IMR-90 (cell line): ENCODE measurements at regions not wholly inside any gene's neighbourhood (a gene's known extent, or its start where the extent isn't known, plus 50 kb on each side); places are given as distances from the start of the nearest gene placed in this dataset.

Experiments
- ATAC-seq: fragments of 200-7000 bp; cut with Tn5 transposase; 2 replicates; pipeline ENCODE4 v1.9.1; 2020; ENCODE audit warnings: low read depth, mild to moderate bottlenecking, moderate library complexity
- BruUV-seq: library from RNA; stranded (reverse); fragments of 400-500 nt; replicated peaks from 2 replicates; lab custom pipeline; 2021; lab: Mats Ljungman, UMichigan
- CTCF ChIA-PET: fragments of 300-600 bp; formaldehyde crosslinking; extraction: SDS; loops from one replicate; lab custom pipeline; 2021; ENCODE audit warnings: antibody characterized with exemption; lab: Yijun Ruan, JAX
- POLR2A ChIA-PET: fragments of 300-600 bp; sonication (Branson Sonifier 250); formaldehyde crosslinking; loops from one replicate; lab custom pipeline; 2022; ENCODE audit warnings: antibody characterized with exemption; ENCODE audit not compliant: unreplicated experiment; lab: Charles Lee
- DNase-seq: peaks from one replicate; pipeline ENCODE4 v3.0.0; 2013
- H2AFZ ChIP-seq: replicated peaks from 2 replicates; pipeline ENCODE3; 2013; ENCODE audit warnings: low read length, mild to moderate bottlenecking; ENCODE audit not compliant: poor library complexity
- H2AK5ac ChIP-seq: 2 replicates; pipeline ENCODE4 v1.6.1; 2013; ENCODE audit warnings: low read depth, low read length, inconsistent platforms
- H2AK9ac ChIP-seq: replicated peaks from 2 replicates; pipeline ENCODE3; 2013; ENCODE audit warnings: mild to moderate bottlenecking, low read depth, low read length, moderate library complexity; ENCODE audit not compliant: poor library complexity
- H2BK120ac ChIP-seq: 2 replicates; pipeline ENCODE4 v1.6.1; 2013; ENCODE audit warnings: low read depth, low read length, inconsistent platforms
- H2BK15ac ChIP-seq: 3 replicates; pipeline ENCODE4 v1.6.1; 2013; ENCODE audit warnings: low read depth, low read length, inconsistent platforms
- H2BK20ac ChIP-seq: 2 replicates; pipeline ENCODE4 v1.6.1; 2013; ENCODE audit warnings: low read depth, mild to moderate bottlenecking, inconsistent platforms, low read length, moderate library complexity
- H2BK5ac ChIP-seq: 2 replicates; pipeline ENCODE4 v1.6.1; 2013; ENCODE audit warnings: mild to moderate bottlenecking, low read depth, low read length, inconsistent platforms; ENCODE audit not compliant: poor library complexity, severe bottlenecking
- H3K14ac ChIP-seq: replicated peaks from 2 replicates; pipeline ENCODE4 v1.6.1; 2013; ENCODE audit warnings: low read depth, low read length, inconsistent platforms
- H3K18ac ChIP-seq: 2 replicates; pipeline ENCODE4 v1.6.1; 2013; ENCODE audit warnings: low read depth, low read length, control low read depth
- H3K23ac ChIP-seq: 2 replicates; pipeline ENCODE4 v1.6.1; 2013; ENCODE audit warnings: low read depth, low read length, inconsistent platforms
- H3K27ac ChIP-seq: 2 replicates; pipeline ENCODE4 v1.5.1; 2013; ENCODE audit warnings: mild to moderate bottlenecking, control low read depth, low read length; ENCODE audit not compliant: insufficient read depth
- H3K27me3 ChIP-seq: 2 replicates; pipeline ENCODE4 v1.6.1; 2013; ENCODE audit warnings: low read length; ENCODE audit not compliant: control insufficient read depth, insufficient read depth
- H3K36me3 ChIP-seq: 2 replicates; pipeline ENCODE4 v1.6.1; 2013; ENCODE audit warnings: low read length, mixed read lengths; ENCODE audit not compliant: control insufficient read depth, insufficient read depth
- H3K4ac ChIP-seq: 2 replicates; pipeline ENCODE4 v1.6.1; 2013; ENCODE audit warnings: low read depth, low read length, inconsistent platforms
- H3K4me1 ChIP-seq: 2 replicates; pipeline ENCODE4 v1.6.1; 2013; ENCODE audit warnings: low read length, mixed read lengths; ENCODE audit not compliant: control insufficient read depth, insufficient read depth
- H3K4me2 ChIP-seq: 2 replicates; pipeline ENCODE4 v1.6.1; 2013; ENCODE audit warnings: low read depth, mild to moderate bottlenecking, control low read depth, low read length, moderate library complexity
- H3K4me3 ChIP-seq: 2 replicates; pipeline ENCODE4 v1.5.1; 2013; ENCODE audit warnings: low read depth, mild to moderate bottlenecking, control low read depth, low read length, moderate library complexity; ENCODE audit not compliant: insufficient read depth
- H3K56ac ChIP-seq: 2 replicates; pipeline ENCODE4 v1.6.1; 2013; ENCODE audit warnings: low read length, inconsistent platforms; ENCODE audit not compliant: insufficient read depth; ENCODE audit errors: extremely low read depth
- H3K79me1 ChIP-seq, 2 experiments: 2 replicates each; pipeline ENCODE4 v1.6.1; 2013; ENCODE audit warnings: low read length in 2 of 2, inconsistent platforms in 1 of 2, low read depth in 1 of 2
- H3K9ac ChIP-seq: 2 replicates; pipeline ENCODE4 v1.6.1; 2013; ENCODE audit warnings: low read depth, low read length, control low read depth
- H3K9me1 ChIP-seq: 2 replicates; pipeline ENCODE4 v1.6.1; 2013; ENCODE audit warnings: low read length, inconsistent platforms; ENCODE audit not compliant: insufficient read depth
- H3K9me3 ChIP-seq: 2 replicates; pipeline ENCODE4 v1.6.1; 2013; ENCODE audit warnings: low read length; ENCODE audit not compliant: control insufficient read depth, insufficient read depth
- H4K20me1 ChIP-seq: 2 replicates; pipeline ENCODE4 v1.6.1; 2013; ENCODE audit warnings: low read length, inconsistent platforms; ENCODE audit not compliant: insufficient read depth
- H4K5ac ChIP-seq: 2 replicates; pipeline ENCODE4 v1.6.1; 2013; ENCODE audit warnings: mild to moderate bottlenecking, low read depth, low read length, control low read depth
- H4K8ac ChIP-seq, 2 experiments: 2 replicates each; pipeline ENCODE4 v1.6.1; 2013; ENCODE audit warnings: low read depth in 2 of 2, low read length in 2 of 2, control low read depth in 1 of 2, inconsistent platforms in 1 of 2
- H4K91ac ChIP-seq: 2 replicates; pipeline ENCODE4 v1.6.1; 2013; ENCODE audit warnings: low read depth, low read length, inconsistent platforms; ENCODE audit not compliant: insufficient read depth
- BHLHE40 ChIP-seq: fragments of 150-350 bp; IDR thresholded peaks from 2 replicates; pipeline ENCODE4 v1.6.1; 2016; ENCODE audit warnings: mild to moderate bottlenecking, low read depth, low read length
- CEBPB ChIP-seq: IDR thresholded peaks from 2 replicates; pipeline ENCODE4 v1.6.1; 2012; ENCODE audit warnings: low read depth, low read length, improper control_type of control experiment
- CHD1 ChIP-seq: IDR thresholded peaks from 2 replicates; pipeline ENCODE4 v1.6.1; 2012; ENCODE audit warnings: low read depth, low read length, improper control_type of control experiment
- CTCF ChIP-seq: conservative IDR thresholded peaks from 2 replicates; pipeline ENCODE4 v1.5.1; 2012; ENCODE audit warnings: mild to moderate bottlenecking, low read depth, low read length, improper control_type of control experiment
- ELK1 ChIP-seq: fragments of 150-350 bp; IDR thresholded peaks from 2 replicates; pipeline ENCODE4 v1.6.1; 2016; ENCODE audit warnings: low read depth, mild to moderate bottlenecking, low read length, moderate library complexity, borderline replicate concordance
- FOS ChIP-seq: fragments of 150-350 bp; IDR thresholded peaks from 2 replicates; pipeline ENCODE4 v1.6.1; 2016; ENCODE audit warnings: low read depth, low read length
- MAFK ChIP-seq: IDR thresholded peaks from 2 replicates; pipeline ENCODE4 v1.6.1; 2012; ENCODE audit warnings: low read depth, low read length, improper control_type of control experiment
- MAZ ChIP-seq: IDR thresholded peaks from 2 replicates; pipeline ENCODE4 v1.6.1; 2012; ENCODE audit warnings: low read depth, mild to moderate bottlenecking, low read length, improper control_type of control experiment, moderate library complexity, borderline replicate concordance
- MXI1 ChIP-seq: IDR thresholded peaks from 2 replicates; pipeline ENCODE4 v1.6.1; 2012; ENCODE audit warnings: low read depth, mild to moderate bottlenecking, low read length, moderate library complexity, borderline replicate concordance
- NFE2L2 ChIP-seq: fragments of 150-350 bp; IDR thresholded peaks from 2 replicates; pipeline ENCODE4 v1.6.1; 2016; ENCODE audit warnings: low read depth, mild to moderate bottlenecking, low read length
- POLR2A ChIP-seq: IDR thresholded peaks from 2 replicates; pipeline ENCODE4 v1.6.1; 2012; ENCODE audit warnings: mild to moderate bottlenecking, low read depth, low read length
- RAD21 ChIP-seq: IDR thresholded peaks from 2 replicates; pipeline ENCODE4 v1.6.1; 2012; ENCODE audit warnings: low read length, improper control_type of control experiment
- RCOR1 ChIP-seq: IDR thresholded peaks from 2 replicates; pipeline ENCODE4 v1.6.1; 2012; ENCODE audit warnings: mild to moderate bottlenecking, low read length, improper control_type of control experiment; ENCODE audit not compliant: insufficient replicate concordance
- RFX5 ChIP-seq: IDR thresholded peaks from 2 replicates; pipeline ENCODE4 v1.8.0; 2012; ENCODE audit warnings: low read depth, mild to moderate bottlenecking, low read length, moderate library complexity
- SMC3 ChIP-seq: fragments of 150-350 bp; IDR thresholded peaks from 2 replicates; pipeline ENCODE4 v1.6.1; 2016; ENCODE audit warnings: low read depth, mild to moderate bottlenecking, antibody characterized with exemption, low read length, moderate library complexity
- USF2 ChIP-seq: fragments of 150-350 bp; IDR thresholded peaks from 2 replicates; pipeline ENCODE4 v1.6.1; 2017; ENCODE audit warnings: mild to moderate bottlenecking, antibody characterized with exemption, low read length, low read depth
- WGBS, 2 experiments: methylation state at CpG; one replicate each; pipeline versions ENCODE4 v1.1.5 to v1.1.7; 2013; ENCODE audit warnings: missing lambda C conversion rate in 2 of 2; ENCODE audit not compliant: insufficient read length in 1 of 2; ENCODE audit errors: extremely low coverage in 2 of 2; 5-methylcytosine and 5-hydroxymethylcytosine counted together
- dilution Hi-C: fragments of 300-500 bp; cut with HindIII; formaldehyde crosslinking; loops from one replicate; pipeline ENCODE4 v1.14.3; 2018; ENCODE audit warnings: low sequenced_read_pairs; ENCODE audit not compliant: unreplicated experiment
- in situ Hi-C: fragments of 300-500 bp; cut with MboI; formaldehyde crosslinking; loops from 3 replicates; pipeline ENCODE4 v1.14.3; 2019; ENCODE audit warnings: low sequenced_read_pairs, inconsistent platforms, mixed read lengths
- intact Hi-C: fragments of 100-400 bp; cut with micrococcal nuclease; formaldehyde crosslinking; loops from 2 replicates; pipeline ENCODE4 v1.10.0; 2022

- intact Hi-C loops (no loop called here), dilution Hi-C loops (no loop called here), in situ Hi-C loops (no loop called here)
- Histone ChIP-seq H3K56ac (no peak overlapping the region), H4K91ac (no peak overlapping the region), H3K27me3 (no peaks in the 10 kb centered on the region), H3K79me1 (no peaks in the 10 kb centered on the region), H4K8ac (no peak overlapping the region), H3K23ac (no peak overlapping the region), H2BK5ac (no peak overlapping the region), H3K36me3 (no peaks in the 10 kb centered on the region), H3K4me2 (no peak overlapping the region), H2AFZ (no peak overlapping the region), H3K27ac (no peak overlapping the region), H3K4me1 (peaks cover 4% of the 10 kb centered on the region; the same call in 1 of the 2 replicates), H3K9ac (no peak overlapping the region), H3K18ac (no peak overlapping the region), H2AK5ac (no peak overlapping the region), H4K5ac (no peak overlapping the region), H2BK120ac (no peak overlapping the region), H3K14ac (no peak overlapping the region; the same call in 1 of the 2 replicates), H3K9me1 (peaks cover 3% of the 10 kb centered on the region; the same call in 1 of the 2 replicates), H2BK20ac (no peak overlapping the region), H4K20me1 (no peaks in the 10 kb centered on the region), H2AK9ac (no peak overlapping the region), H3K9me3 (no peaks in the 10 kb centered on the region), H3K4me3 (no peak overlapping the region), H2BK15ac (no peak overlapping the region), H3K4ac (no peak overlapping the region)
- TF ChIP-seq RFX5 (no peak), USF2 (no peak), RCOR1 (no peak), CHD1 (no peak), MAZ (no peak), BHLHE40 (no peak), NFE2L2 (no peak), POLR2A (no peak), RAD21 (no peak), CTCF (no peak), FOS (no peak), SMC3 (no peak), MXI1 (no peak), MAFK (no peak), CEBPB (no peak), ELK1 (no peak)
- ChIA-PET CTCF (interaction anchor here (0.6 kb wide), 1 partner anchor 9 kb away, joined by 5 read pairs; no protein-coding TSS in a partner anchor), POLR2A (no interaction called here)
- peak; percentile 21 for DNase-seq
- BruUV-seq = no TSS peak
- WGBS, 2 experiments = 73% methylated on average over 2 of the region's 3 CpGs; no CpG with 5 or more reads in 1 of the 2 experiments
- ATAC-seq = no peak
Measured at GRCh38 chr6:81929828-81930227, 177.3 kb upstream of the TENT5A start.
